Spinal cord (tissue), 9 donors: ENCODE measurements at regions not wholly inside any gene's neighbourhood (a gene's known extent, or its start where the extent isn't known, plus 50 kb on each side); places are given as distances from the start of the nearest gene placed in this dataset.
"Not testable (repeated sequence)": the region's sequence is repeated elsewhere in the genome, so short reads cannot be mapped to it uniquely, and the experiment has no call there.

Experiments used
- DNase-seq, 6 donors: peaks; one replicate each; pipeline versions ENCODE4 v3.0.0 to v3.0.0-alpha.2; 2013 to 2015; ENCODE audit warnings: low spot score in 6 of 6, low read depth in 4 of 6
- H3K27ac ChIP-seq: one replicate; pipeline ENCODE4 v1.5.1; 2013; ENCODE audit warnings: low read depth, low read length, control low read depth
- H3K27me3 ChIP-seq: one replicate; pipeline ENCODE4 v1.6.1; 2013; ENCODE audit warnings: low read length; ENCODE audit not compliant: control insufficient read depth, insufficient read depth
- H3K36me3 ChIP-seq: one replicate; pipeline ENCODE4 v1.6.1; 2013; ENCODE audit warnings: low read length; ENCODE audit not compliant: control insufficient read depth, insufficient read depth
- H3K4me1 ChIP-seq: one replicate; pipeline ENCODE4 v1.6.1; 2013; ENCODE audit warnings: low read length; ENCODE audit not compliant: control insufficient read depth, insufficient read depth
- H3K4me3 ChIP-seq: one replicate; pipeline ENCODE4 v1.5.1; 2013; ENCODE audit warnings: low read depth, low read length, control low read depth
- H3K9me3 ChIP-seq: one replicate; pipeline ENCODE4 v1.6.1; 2013; ENCODE audit warnings: low read length; ENCODE audit not compliant: control insufficient read depth, insufficient read depth
- WGBS: methylation state at CpG from one replicate; pipeline ENCODE4 v1.1.5; 2013; ENCODE audit warnings: missing lambda C conversion rate; ENCODE audit not compliant: insufficient coverage; 5-methylcytosine and 5-hydroxymethylcytosine counted together
- donor health status: healthy.

- WGBS: 98% methylated on average over 23 of the region's 39 CpGs
- not testable (repeated sequence) for H3K9me3 ChIP-seq, H3K27ac ChIP-seq, H3K4me3 ChIP-seq, H3K27me3 ChIP-seq, DNase-seq, H3K4me1 ChIP-seq, H3K36me3 ChIP-seq
These were observed 576.8 kb upstream of the LINC00305 start for GRCh38 chr18:64725657-64726056.

- Histone ChIP-seq H3K27ac (no peak overlapping the region), H3K4me1 (no peaks in the 10 kb centered on the region), H3K9me3 (no peaks in the 10 kb centered on the region), H3K4me3 (no peak overlapping the region), H3K36me3 (no peaks in the 10 kb centered on the region), H3K27me3 (no peaks in the 10 kb centered on the region)
- 83% methylated on average over 16 of the region's 19 CpGs for WGBS
- DNase-seq: no peak
These were observed 572.0 kb upstream of the LINC00305 start for GRCh38 chr18:64720781-64721464.

- DNase-seq: no peak
- Histone ChIP-seq H3K27ac (no peak overlapping the region), H3K27me3 (no peaks in the 10 kb centered on the region), H3K36me3 (no peaks in the 10 kb centered on the region), H3K4me1 (no peaks in the 10 kb centered on the region), H3K9me3 (no peaks in the 10 kb centered on the region), H3K4me3 (no peak overlapping the region)
- whole genome bisulfite sequencing: no CpG with 5 or more reads among the region's 6 CpGs
These were observed 569.9 kb upstream of the LINC00305 start for GRCh38 chr18:64718808-64719207.

- no peaks in the 10 kb centered on the region for H3K4me1 ChIP-seq
- H3K36me3 ChIP-seq: no peaks in the 10 kb centered on the region
- no peak for DNase-seq
- no peaks in the 10 kb centered on the region for H3K27me3 ChIP-seq
- no peak overlapping the region for H3K4me3 ChIP-seq
- H3K27ac ChIP-seq: no peak overlapping the region
- H3K9me3 ChIP-seq: no peaks in the 10 kb centered on the region
- no CpG with 5 or more reads among the region's 2 CpGs for WGBS
These were observed 568.1 kb upstream of the LINC00305 start for GRCh38 chr18:64717026-64717425.

- Histone ChIP-seq H3K9me3 (no peaks in the 10 kb centered on the region), H3K4me3 (no peak overlapping the region), H3K36me3 (no peaks in the 10 kb centered on the region), H3K27me3 (no peaks in the 10 kb centered on the region), H3K4me1 (no peaks in the 10 kb centered on the region), H3K27ac (no peak overlapping the region)
- DNase-seq: no peak
These were observed 565.2 kb upstream of the LINC00305 start for GRCh38 chr18:64714086-64714485.

GRCh38 chr18:64713284-64713683, 564.4 kb upstream of the LINC00305 start:
- Histone ChIP-seq H3K36me3 (no peaks in the 10 kb centered on the region), H3K9me3 (no peaks in the 10 kb centered on the region), H3K27ac (no peak overlapping the region), H3K27me3 (no peaks in the 10 kb centered on the region), H3K4me1 (no peaks in the 10 kb centered on the region), H3K4me3 (no peak overlapping the region)
- 78% methylated on average over 2 of the region's 2 CpGs for WGBS
- no peak for DNase-seq

- H3K4me3 ChIP-seq: no peak overlapping the region
- whole genome bisulfite sequencing: no CpG with 5 or more reads among the region's 1 CpG
- no peaks in the 10 kb centered on the region for H3K27me3 ChIP-seq
- H3K9me3 ChIP-seq: no peaks in the 10 kb centered on the region
- H3K36me3 ChIP-seq: no peaks in the 10 kb centered on the region
- no peak for DNase-seq
- no peaks in the 10 kb centered on the region for H3K4me1 ChIP-seq
- no peak overlapping the region for H3K27ac ChIP-seq
These were observed 563.1 kb upstream of the LINC00305 start for GRCh38 chr18:64712035-64712434.

- H3K4me1 ChIP-seq: no peaks in the 10 kb centered on the region
- no peak overlapping the region for H3K4me3 ChIP-seq
- 100% methylated on average over 1 of the region's 2 CpGs for WGBS
- no peaks in the 10 kb centered on the region for H3K9me3 ChIP-seq
- DNase-seq: no peak
- H3K36me3 ChIP-seq: no peaks in the 10 kb centered on the region
- H3K27ac ChIP-seq: no peak overlapping the region
- no peaks in the 10 kb centered on the region for H3K27me3 ChIP-seq
These were observed 561.4 kb upstream of the LINC00305 start for GRCh38 chr18:64710105-64710861.

- Histone ChIP-seq H3K4me1 (no peaks in the 10 kb centered on the region), H3K4me3 (no peak overlapping the region), H3K9me3 (no peaks in the 10 kb centered on the region), H3K27me3 (no peaks in the 10 kb centered on the region), H3K27ac (no peak overlapping the region), H3K36me3 (no peaks in the 10 kb centered on the region)
- no peak for DNase-seq
These were observed 558.2 kb upstream of the LINC00305 start for GRCh38 chr18:64707052-64707451.

- no CpG with 5 or more reads among the region's 2 CpGs for WGBS
- Histone ChIP-seq H3K27ac (no peak overlapping the region), H3K4me1 (no peaks in the 10 kb centered on the region), H3K27me3 (no peaks in the 10 kb centered on the region), H3K9me3 (no peaks in the 10 kb centered on the region), H3K4me3 (no peak overlapping the region), H3K36me3 (no peaks in the 10 kb centered on the region)
- DNase-seq: no peak
These were observed 550.2 kb upstream of the LINC00305 start for GRCh38 chr18:64699081-64699480.
